ENCODE measurements at regions not wholly inside any gene's neighbourhood (a gene's known extent, or its start where the extent isn't known, plus 50 kb on each side); places are given as distances from the start of the nearest gene placed in this dataset.
"Not testable (repeated sequence)": the region's sequence is repeated elsewhere in the genome, so short reads cannot be mapped to it uniquely, and the experiment has no call there.

DNA sequence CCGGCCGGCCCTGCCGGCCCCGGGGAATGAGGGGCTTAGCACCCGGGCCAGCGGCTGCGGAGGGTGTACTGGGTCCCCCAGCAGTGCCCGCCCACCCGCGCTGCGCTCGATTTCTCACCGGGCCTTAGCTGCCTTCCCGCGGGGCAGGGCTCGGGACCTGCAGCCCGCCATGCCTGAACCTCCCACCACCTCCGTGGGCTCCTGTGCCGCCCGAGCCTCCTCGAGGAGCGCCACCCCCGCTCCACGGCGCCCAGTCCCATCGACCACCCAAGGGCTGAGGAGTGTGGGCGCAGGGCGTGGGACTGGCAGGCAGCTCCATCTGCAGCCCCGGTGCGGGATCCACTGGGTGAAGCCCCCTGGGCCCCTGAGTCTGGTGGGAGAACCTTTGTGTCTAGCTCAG is 145.5 kb upstream of the CDH7 start:
- TF ChIP-seq, protein P1, sequence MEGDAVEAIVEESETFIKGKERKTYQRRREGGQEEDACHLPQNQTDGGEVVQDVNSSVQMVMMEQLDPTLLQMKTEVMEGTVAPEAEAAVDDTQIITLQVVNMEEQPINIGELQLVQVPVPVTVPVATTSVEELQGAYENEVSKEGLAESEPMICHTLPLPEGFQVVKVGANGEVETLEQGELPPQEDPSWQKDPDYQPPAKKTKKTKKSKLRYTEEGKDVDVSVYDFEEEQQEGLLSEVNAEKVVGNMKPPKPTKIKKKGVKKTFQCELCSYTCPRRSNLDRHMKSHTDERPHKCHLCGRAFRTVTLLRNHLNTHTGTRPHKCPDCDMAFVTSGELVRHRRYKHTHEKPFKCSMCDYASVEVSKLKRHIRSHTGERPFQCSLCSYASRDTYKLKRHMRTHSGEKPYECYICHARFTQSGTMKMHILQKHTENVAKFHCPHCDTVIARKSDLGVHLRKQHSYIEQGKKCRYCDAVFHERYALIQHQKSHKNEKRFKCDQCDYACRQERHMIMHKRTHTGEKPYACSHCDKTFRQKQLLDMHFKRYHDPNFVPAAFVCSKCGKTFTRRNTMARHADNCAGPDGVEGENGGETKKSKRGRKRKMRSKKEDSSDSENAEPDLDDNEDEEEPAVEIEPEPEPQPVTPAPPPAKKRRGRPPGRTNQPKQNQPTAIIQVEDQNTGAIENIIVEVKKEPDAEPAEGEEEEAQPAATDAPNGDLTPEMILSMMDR (optimal IDR thresholded peaks at IDR 0.05 in 1 of 3, IDR thresholded peaks at IDR 0.05 in 1 of 3, conservative IDR thresholded peaks at IDR 0.05 in 1 of 3; ENCODE audit: extremely low read depth in 1 of 3, insufficient read depth in 2 of 3, low read length in 3 of 3), result not testable (repeated sequence)
- TF ChIP-seq EZH2 (IDR thresholded peaks at IDR 0.05; ENCODE audit: low read length), result not testable (repeated sequence)

Measured in keratinocyte (primary cell).